Hepatocyte (in vitro differentiated cells): ENCODE measurements at regions not wholly inside any gene's neighbourhood (a gene's known extent, or its start where the extent isn't known, plus 50 kb on each side); places are given as distances from the start of the nearest gene placed in this dataset.

Source experiments
- EZH2 ChIP-seq: fragments of 200-600 bp; sonication (generic); IDR thresholded peaks from 2 replicates; pipeline ENCODE4 v1.6.1; 2016; ENCODE audit warnings: antibody characterized with exemption, mild to moderate bottlenecking, borderline replicate concordance
- EZH2phosphoT487 ChIP-seq: fragments of 200-600 bp; sonication (generic); IDR thresholded peaks from one replicate; pipeline ENCODE4 v1.6.1; 2018; ENCODE audit warnings: antibody characterized with exemption, mild to moderate bottlenecking, low read depth, moderate library complexity; ENCODE audit not compliant: unreplicated experiment, severe bottlenecking
- TF ChIP-seq, protein P1 (sequence below): fragments of 200-600 bp; sonication (generic); IDR thresholded peaks from 2 replicates; pipeline ENCODE4 v1.5.1; 2016; ENCODE audit warnings: antibody characterized with exemption, mild to moderate bottlenecking; ENCODE audit not compliant: poor library complexity

DNA sequence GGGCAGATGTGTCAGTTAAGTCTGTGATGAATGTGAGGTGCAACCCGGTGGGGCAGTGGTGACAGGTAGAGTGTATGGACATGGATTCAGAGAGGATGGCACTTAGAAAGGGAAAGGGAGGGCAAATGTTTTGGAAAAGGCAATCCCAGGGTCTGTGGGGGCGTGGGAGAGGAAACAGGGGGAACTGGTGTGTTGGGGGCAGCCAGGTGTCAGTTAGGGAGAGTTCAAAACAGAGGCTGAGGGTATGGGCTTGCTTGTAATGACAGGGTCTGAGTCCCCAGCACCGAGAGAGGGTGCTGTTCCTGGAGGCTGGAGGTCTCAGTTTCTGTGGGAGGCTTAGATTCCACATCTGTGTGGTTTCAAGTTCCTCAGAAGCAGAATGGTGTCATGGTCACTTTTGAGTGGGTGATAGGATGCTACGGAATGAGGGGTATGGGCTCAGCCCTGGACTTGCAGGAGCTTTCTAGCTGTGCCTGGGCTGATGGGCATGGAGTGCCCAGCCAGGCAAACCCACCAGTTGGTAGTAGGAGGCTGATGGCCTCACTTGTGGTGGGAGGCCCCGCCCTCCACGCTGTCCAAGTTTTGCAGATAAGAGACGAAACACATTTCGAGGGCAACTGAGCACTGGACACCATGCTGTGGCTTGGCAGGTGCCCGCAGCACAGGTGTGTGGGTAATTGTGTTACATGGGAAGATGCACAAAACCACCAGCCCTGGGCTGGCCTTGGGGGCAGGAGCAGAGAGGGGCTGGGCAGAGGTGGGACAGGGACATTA, 209.4 kb downstream of the RPLP1 start:
- TF ChIP-seq, protein P1, sequence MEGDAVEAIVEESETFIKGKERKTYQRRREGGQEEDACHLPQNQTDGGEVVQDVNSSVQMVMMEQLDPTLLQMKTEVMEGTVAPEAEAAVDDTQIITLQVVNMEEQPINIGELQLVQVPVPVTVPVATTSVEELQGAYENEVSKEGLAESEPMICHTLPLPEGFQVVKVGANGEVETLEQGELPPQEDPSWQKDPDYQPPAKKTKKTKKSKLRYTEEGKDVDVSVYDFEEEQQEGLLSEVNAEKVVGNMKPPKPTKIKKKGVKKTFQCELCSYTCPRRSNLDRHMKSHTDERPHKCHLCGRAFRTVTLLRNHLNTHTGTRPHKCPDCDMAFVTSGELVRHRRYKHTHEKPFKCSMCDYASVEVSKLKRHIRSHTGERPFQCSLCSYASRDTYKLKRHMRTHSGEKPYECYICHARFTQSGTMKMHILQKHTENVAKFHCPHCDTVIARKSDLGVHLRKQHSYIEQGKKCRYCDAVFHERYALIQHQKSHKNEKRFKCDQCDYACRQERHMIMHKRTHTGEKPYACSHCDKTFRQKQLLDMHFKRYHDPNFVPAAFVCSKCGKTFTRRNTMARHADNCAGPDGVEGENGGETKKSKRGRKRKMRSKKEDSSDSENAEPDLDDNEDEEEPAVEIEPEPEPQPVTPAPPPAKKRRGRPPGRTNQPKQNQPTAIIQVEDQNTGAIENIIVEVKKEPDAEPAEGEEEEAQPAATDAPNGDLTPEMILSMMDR: no peak
- no peak for TF ChIP-seq EZH2phosphoT487
- no peak for TF ChIP-seq EZH2
